Esophagus muscularis mucosa (tissue), 4 donors: ENCODE measurements at regions not wholly inside any gene's neighbourhood (a gene's known extent, or its start where the extent isn't known, plus 50 kb on each side); places are given as distances from the start of the nearest gene placed in this dataset.

Experiments
- CTCF ChIP-seq, 3 experiments: fragments of 200-600 bp in 2 of 3; fragments of 450-650 bp in 1 of 3; sonication (generic) in 2 of 3; IDR thresholded peaks; one replicate each; pipeline ENCODE4 v1.5.1; 2017 to 2019; ENCODE audit warnings: antibody characterized with exemption in 3 of 3, mild to moderate bottlenecking in 2 of 3, moderate library complexity in 1 of 3
- EP300 ChIP-seq: sonication (generic); formaldehyde crosslinking; IDR thresholded peaks from one replicate; pipeline ENCODE4 v1.6.1; 2017; ENCODE audit warnings: antibody characterized with exemption
- POLR2A ChIP-seq: fragments of 450-650 bp; IDR thresholded peaks from one replicate; pipeline ENCODE4 v1.6.1; 2017; ENCODE audit warnings: antibody characterized with exemption, moderate library complexity, mild to moderate bottlenecking, low read depth
- POLR2AphosphoS5 ChIP-seq, 2 donors: sonication (generic); formaldehyde crosslinking; IDR thresholded peaks; one replicate each; pipeline ENCODE4 v1.6.1; 2017; ENCODE audit warnings: antibody characterized with exemption in 2 of 2

GRCh38 chr14:96143906-96144305, 60.7 kb upstream of the BDKRB2 start:
- no peak for TF ChIP-seq CTCF (IDR thresholded peaks at IDR 0.05)
- TF ChIP-seq POLR2A, result no peak
- no peak for TF ChIP-seq POLR2AphosphoS5 (IDR thresholded peaks at IDR 0.05)
- TF ChIP-seq EP300, result no peak
